ENCODE measurements at regions not wholly inside any gene's neighbourhood (a gene's known extent, or its start where the extent isn't known, plus 50 kb on each side); places are given as distances from the start of the nearest gene placed in this dataset.
A peak's percentile ranks its signal among the peaks of the same experiment; 100 is the strongest.
"Not testable (repeated sequence)": the region's sequence is repeated elsewhere in the genome, so short reads cannot be mapped to it uniquely, and the experiment has no call there.

DNA sequence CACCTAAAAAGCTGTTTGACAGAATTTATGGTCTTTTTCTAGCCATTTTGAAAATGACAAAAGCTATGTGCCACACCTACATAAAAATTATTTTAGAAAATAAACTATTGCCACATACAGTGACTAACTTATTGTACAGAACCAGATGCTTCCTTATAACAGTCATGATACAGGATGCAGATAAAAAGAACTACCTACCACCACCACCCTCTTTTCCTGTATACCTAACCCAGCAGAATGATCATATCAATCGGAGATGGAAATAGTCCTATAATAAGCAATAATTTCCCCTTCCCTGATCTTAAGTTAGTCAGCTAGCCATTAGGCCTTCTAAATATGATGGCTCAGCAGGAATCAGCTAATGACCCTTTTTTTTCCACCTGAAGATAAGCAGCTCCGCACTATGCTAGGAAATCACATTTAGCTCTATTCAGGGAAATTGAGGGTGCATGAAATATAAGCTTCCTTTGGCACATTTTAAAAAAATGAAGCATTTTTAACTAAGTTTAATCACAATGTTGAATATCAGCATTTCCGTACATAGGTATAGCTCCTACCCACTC is 155.5 kb upstream of the SETMAR start:
- DNase-seq = no peak

DNA sequence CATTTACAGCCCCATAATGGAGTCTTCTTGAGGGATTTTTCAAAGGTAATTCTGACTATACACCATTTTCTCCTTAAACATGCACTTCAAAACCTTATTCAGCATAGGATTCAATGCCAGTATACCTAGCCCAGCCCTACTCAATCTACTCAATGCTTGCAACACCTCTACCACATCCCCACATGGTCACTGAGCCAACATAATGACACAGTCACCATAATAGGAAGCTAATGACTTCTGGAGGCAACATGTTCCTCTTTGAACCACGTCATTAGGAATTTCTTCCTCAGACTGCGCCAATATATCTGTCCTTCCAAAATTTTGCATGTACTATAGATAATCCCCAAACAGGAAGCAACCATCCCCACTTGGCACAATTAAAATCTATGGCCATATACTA is 153.9 kb upstream of the SETMAR start:
- DNase-seq = no peak

DNA sequence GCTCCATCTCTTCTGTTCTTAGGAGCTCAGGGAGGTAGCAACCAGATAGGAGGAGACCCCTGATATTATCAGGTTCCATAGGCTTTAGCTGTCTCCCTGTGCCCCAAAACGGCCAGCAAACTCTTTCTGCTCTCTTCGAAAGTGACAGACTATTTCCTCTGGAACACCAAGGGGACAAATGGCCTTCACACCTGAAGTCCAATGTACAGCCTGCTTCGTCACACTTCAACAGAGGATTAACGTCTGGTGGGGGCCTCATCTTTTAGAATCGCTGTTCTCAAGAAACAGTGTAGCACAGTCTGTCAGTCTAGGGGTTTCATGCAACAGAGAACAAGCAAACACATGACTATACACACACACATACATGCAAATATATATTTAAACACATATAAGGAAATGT is 152.4 kb upstream of the SETMAR start:
- DNase-seq = no peak

DNA sequence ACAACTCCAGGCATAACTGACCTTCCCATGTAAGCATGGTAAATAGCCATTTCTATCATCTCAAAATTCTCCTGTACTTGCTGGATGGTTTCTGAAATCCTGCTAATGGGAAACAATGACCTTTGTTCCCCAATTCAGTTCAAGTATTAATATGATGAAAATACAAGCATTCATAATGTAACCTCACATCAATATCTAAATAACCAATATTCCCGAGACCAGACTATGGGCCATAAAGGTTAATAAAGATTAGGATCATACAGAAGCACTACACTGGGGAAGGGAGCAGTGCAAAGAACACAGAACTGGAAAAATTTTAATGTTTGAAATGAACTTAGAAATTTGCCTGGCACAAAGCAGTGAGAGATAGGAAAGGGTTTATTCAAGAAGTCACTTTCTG is 151.3 kb upstream of the SETMAR start:
- no peak for DNase-seq

DNA sequence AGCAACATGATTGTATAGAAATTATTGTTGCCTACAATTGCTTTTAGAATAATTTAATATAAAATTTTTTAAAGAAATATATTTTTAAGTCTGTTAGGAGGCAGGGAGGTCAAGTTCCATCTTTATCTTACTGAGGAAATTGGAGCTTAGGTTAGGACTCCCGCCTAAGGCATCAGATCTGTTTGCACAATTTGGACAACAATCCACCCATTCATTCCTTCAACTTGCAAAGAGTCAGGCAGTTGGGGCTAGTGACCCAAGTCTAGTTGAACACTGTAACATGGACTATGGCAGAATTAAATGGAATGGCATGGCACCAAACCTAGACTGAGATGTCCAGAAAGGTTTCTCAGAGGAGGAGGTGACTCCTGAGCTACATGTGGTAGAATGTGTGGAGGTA is 149.4 kb upstream of the SETMAR start:
- no peak for DNase-seq

DNA sequence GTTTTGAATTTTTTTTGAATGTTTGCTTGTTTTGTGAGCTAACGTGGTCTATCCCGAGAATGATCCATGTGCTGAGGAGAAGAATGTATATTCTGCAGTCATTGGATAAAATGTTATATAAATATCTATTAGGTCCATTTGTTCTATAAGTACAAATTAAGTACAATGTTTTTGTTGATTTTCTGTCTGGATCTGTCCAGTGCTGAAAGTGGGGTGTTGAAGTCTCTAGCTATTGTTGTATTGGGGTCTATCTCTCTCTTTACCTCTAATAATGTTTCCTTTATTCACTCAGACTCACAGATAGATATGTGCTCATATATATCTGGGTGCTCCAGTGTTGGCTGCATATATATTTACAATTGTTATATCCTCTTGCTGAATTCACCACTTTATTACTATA is 144.8 kb upstream of the SETMAR start:
- DNase-seq = no peak

DNA sequence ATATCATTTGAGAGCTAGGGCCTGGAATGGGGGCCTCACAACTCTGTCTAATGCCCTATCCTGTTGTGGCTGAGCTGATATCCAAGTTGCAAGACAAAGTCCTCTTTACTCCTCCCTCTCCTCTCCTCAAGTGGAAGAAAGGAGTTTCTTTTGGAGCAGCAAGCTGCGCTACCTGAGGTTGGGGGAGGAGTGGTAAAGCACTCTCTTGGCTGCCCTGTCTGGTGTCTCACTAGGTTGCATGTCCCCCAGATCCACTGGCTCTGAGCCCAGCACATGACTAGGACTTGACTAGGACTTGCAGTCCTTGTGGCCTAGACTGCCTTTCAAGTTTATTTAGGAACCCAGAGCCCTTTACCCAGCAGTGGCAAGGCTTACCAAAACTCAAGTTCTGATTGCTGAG is 141.1 kb upstream of the SETMAR start:
- no peak for DNase-seq

DNA sequence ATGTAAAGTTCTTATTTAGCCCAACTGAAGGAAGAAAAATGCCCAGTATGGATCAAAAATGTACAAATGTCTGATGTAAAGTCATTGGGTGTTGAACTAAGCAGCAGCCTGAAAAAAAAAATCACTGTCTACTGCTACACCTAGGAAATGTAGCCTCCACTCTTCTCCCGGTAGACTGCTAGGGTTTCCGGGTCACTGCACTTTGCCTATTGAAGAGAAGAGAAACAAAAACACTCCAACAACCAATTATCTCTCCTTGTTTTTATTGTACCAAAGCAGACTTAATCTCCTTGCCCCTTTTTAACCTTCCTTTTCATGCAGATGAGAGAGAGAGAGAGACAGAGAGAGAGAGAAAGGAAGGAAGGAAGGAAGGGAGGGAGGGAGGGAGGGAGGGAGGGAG is 140.2 kb upstream of the SETMAR start:
- DNase-seq = no peak

DNA sequence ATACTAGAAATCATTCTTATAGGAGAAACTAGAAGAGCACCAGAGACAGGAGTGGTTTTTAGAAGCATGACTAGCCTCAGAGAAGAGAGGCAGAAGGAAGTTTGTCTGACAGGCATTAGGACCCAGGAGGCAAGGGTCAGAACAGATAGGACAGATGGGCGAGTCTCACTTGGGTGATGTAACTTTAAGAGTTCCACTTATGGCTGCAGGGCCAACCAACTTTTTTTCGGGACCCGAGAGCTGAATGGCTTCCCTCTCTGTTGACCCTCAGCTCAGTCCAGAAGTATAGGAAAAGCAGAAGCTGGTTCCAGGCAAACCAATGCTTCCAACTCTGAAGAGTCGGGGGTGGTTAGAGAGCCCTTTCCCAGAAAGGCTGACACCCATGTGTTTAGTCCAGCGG is 136.6 kb upstream of the SETMAR start:
- no peak for DNase-seq

DNA sequence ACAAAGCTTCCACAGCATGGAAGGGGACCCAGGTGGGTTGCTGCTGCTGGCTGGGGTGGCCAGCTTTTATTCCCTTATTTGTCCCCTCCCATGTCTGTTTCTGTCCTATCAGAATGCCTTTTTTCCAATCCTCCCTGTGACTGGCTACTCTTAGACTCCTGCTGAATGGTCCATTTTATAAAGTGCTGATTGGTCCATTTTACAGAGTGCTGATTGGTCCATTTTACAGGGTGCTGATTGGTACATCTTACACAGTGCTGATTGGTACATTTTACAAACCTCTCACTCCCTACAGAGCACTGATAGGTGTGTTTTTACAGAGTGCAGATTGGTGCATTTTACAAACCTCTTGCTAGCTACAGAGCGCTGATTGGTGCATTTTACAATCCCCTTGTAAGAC is 135.9 kb upstream of the SETMAR start:
- DNase-seq = not testable (repeated sequence)

DNA sequence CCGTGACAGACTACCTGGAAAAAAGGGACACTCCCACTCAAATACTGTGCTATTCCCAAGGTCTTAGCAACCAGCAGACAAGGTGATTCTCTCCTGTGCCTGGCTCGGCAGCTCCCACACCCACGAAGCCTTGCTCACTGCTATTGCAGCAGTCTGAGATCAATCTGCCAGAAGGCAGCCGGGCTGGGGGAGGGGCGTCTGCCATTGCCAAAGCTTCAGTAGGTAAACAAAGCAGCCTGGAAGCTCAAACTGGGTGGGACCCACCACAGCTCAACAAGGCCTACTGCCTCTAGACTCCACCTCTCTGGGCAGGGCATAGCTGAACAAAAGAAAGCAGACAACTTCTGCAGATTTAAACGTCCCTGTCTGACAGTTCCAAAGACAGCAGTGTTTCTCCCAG is 128.4 kb upstream of the SETMAR start:
- DNase-seq = peak in 1 of 58 donors; percentile 18

DNA sequence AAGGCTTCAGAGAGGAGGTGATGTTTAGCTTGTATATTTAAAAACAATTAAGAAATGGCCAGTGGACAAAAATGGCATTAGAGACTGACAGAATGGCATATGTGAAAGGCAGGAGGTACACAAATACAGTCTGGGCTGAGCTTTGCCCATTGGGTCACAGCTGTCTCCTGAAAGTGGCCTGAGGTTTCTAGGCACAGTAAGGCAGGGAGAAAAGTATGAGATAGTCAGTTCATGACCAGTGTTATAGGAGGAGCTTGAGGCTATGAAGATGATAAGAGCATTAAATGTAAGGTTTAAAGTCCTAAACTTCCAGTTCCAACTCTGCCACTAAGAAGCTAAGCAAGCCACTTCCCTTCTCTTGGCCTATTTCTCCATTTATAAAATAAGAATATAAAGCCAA is 111.2 kb upstream of the SETMAR start:
- no peak for DNase-seq

DNA sequence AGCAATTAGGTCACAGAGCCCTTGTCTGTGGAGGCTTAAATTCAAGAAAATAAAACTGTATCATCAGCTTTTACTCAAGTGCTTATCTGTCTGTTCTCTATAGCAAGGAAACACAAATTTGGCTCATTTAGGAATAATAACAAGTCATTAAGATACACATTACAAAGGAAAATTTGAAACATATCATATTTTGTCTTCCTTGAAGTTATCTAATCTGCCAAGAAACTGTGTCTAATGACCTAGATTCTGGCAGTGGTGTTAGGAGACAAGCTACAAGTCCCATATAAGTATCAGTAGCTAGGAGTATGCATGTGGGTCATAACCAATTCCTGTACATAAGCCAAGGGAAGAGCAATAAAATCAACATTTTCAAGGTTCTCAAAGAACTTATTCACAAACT is 108.2 kb upstream of the SETMAR start:
- DNase-seq = no peak

DNA sequence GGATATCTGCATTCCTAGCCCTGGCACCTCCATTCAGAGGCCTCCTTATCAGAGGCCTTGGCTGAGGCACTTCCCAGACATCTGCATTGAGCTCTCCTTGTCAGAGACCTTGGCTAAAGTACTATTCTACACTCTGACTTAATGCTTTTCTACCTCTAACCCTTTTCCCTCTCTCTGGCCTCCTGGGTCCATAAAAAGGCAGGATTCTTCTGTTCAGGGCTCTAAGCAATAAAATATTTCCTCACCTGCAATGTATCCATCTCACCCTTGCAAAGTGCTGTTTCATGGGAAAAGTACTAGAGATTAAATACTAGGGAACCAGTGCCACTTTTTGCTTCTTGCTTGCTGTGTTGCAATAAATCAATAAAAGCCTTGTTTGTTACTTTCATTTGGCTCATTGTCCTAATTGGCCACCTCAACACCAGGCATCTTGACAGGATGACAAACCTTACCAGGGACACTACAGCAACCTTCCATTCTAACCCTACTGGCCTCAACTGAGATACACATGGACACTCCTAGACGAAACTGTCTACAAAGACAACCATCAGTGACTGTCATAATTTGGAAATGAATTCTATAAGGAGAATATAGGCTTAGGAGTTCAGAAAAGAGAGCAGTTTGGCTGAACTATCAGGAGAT is 106.5 kb upstream of the SETMAR start:
- DNase-seq = no peak

DNA sequence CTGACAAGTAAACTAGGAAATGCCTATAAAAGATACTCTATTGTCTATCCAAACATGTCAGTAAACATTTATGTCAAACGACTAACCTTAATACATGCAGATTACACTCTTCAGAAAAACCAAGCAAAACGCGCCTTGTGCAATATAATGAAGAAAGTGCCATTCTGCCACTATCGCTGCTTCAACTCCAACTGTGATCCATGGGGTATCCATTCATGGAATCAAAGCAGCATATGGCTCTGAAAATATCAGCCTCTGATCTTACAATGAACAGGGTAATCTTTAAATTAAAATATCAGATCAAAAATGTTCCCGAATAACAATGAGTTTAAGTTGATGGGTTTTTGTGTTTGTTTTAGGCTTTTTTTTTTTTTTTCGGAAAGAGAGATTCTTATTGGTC is 105.5 kb upstream of the SETMAR start:
- no peak for DNase-seq

DNA sequence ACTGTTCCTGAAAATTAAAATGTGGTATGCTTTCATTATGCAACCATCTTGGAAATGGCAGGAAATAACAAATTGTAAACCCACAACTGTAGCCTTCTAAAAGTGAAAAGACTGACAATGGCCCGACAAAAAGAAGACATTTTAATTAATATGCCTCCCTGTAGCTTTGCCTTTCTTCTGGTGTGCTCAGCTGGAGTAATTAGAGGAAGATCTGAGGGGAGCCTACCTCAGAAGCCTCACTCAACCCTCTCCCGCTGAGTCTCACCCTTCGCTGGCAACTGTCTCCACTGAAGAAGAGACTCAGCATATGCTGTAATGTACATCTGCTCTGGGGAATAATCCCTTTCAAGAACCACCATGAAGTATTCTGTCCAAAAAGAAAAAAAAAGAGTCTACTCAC is 104.7 kb upstream of the SETMAR start:
- DNase-seq = no peak

DNA sequence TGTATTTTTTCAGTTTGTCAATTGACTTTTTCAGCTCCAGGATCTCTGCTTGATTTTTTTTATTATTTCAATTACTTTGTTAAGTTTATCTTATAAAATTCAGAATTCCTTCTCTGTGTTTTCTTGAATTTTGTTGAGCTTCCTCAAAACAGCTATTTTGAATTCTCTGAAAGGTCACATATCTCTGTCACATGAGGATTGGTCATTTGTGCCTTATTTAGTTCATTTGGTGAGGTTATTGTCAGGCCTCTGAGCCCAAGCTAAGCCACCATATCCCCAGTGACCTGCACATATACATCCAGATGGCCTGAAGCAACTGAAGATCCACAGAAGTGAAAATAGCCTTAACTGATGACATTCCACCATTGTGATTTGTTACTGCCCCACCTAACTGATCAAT is 98.4 kb upstream of the SETMAR start:
- not testable (repeated sequence) for DNase-seq

DNA sequence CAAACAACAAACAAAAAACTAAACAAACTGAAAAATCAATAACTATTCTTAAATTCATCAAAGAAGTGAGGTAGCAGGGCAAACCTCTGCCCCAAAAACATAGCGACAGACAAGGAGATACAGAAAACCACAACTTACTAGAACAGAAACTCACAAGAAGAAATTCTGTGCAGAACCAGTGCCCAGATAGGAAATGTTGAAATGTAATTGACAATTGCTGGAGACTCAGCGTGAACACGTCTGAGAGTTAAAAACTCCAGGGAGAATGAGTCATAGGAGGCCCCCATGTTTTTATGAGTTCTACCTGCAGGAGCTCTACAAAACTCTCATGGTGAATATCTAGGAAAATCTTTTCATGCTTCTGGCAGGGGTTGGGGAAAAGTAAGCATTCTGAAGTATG is 95.5 kb upstream of the SETMAR start:
- DNase-seq = no peak

DNA sequence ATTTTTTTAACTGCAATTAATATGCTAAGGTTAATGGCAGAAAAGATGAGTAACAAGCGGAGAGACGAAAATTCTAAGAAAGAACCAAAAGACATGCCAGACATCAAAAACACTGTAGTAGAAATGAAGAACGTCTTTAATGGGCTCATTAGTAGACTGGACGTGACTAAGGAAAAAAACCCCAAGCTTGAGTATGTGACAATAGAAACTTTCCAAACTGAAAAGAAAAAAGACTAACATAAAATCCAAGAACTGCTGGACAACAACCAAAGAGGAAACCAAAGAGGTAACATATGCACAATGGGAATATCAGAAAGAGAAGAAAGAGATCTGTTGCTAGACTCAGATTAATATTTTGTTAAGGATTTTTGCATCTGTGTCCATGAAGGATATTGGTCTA is 94.6 kb upstream of the SETMAR start:
- DNase-seq = no peak

DNA sequence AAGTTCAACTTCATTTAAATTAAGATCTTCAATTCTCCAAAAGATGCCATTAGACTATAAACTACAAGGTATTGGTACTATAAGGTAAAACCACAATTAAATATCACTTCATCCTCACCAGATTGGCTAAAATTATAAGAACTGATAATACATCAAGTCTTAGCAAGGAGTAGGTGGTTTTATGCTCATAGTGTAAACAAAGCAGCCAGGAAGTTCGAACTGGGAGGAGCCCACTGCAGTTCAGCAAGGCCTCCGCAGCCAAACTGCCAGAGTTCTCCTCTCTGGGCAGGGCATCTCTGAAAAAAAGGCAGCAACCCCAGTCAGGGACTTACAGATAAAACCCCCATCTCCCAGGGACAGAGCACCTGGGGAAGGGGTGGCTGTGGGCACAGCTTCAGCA is 91.6 kb upstream of the SETMAR start:
- DNase-seq = no peak

DNA sequence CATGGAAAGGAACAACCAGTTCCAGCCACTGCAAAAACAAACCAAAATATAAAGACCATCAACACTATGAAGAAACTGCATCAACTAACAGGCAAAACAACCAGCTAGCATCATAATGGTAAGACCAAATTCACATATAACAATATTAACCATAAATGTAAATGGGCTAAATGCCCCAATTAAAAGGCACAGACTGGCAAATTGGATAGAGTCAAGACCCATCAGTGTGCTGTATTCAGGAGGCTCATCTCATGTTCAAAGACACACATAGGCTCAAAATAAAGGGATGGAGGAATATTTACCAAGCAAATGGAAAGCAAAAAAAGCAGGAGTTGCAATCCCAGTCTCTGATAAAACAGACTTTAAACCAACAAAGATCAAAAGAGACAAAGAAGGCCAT is 89.7 kb upstream of the SETMAR start:
- not testable (repeated sequence) for DNase-seq

DNA sequence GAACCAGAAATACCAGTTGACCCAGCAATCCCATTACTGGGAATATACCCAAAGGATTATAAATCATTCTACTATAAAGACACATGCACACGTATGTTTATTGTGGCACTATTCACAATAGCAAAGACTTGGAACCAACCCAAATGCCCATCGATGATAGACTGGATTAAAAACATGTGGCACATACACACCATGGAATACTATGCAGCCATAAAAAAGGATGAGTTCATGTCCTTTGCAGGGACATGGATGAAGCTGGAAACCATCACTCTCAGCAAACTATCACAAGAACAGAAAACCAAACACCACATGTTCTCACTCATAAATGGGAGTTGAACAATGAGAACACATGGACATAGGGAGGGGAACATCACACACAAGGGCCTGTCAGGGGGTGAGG is 86.2 kb upstream of the SETMAR start:
- DNase-seq = not testable (repeated sequence)

DNA sequence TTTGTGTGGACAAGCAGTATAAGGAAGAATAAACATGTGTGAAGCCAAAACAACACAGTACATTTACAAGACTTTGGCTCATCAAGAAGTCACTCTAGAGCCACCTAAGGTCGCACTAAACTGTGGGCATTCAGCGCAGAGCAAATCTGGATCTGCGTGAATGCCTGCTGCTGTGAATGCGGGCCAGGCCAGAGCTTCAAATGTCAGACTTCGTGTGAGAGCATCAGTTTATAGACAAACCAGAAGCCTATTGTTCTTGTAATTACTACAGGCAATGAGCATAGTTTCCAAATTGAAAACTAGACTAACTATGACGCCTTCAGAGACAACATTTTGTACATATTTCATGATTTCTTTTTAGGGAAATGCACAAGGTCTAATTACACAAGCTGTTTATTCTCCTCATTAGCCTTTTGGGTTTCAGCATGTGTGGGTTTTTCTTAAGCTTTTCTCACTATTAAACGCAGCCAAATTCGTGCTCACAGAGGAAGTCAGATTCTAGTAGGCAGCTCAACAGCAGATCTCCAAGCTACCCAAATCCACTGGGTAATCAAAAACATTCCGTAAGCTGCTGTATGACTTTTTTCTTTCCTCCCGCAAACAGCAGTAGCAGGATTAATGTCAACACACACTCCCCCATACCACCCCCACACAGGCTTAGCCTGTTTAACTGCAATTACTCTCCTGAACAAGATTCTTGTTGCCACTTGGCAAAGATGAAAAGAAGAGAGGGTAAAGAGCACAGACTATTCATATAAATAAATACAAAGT is 84.5 kb upstream of the SETMAR start:
- DNase-seq = peak in 27 of 58 donors; percentile 0 to 55 (median 9)
